Motor neuron (in vitro differentiated cells): ENCODE measurements at regions not wholly inside any gene's neighbourhood (a gene's known extent, or its start where the extent isn't known, plus 50 kb on each side); places are given as distances from the start of the nearest gene placed in this dataset.

Experiments
- ATAC-seq, 8 experiments: fragments of 200-7000 bp; cut with Tn5 transposase; replicated peaks in 6 of 8; 2 replicates each; pipeline ENCODE4 v1.8.0; 2021; ENCODE audit warnings: mild to moderate bottlenecking in 8 of 8, moderate library complexity in 8 of 8
- H3K27ac ChIP-seq, 2 donors: fragments of 250-450 bp; sonication (Bioruptor Pico); 2 replicates each; pipeline ENCODE4 v1.9.0; 2021; ENCODE audit warnings: antibody characterized with exemption in 2 of 2, mild to moderate bottlenecking in 2 of 2, moderate library complexity in 1 of 2
- H3K4me1 ChIP-seq, 2 donors: fragments of 250-450 bp; sonication (Bioruptor Pico); replicated peaks in 1 of 2; 2 replicates each; pipeline ENCODE4 v1.6.1; 2021; ENCODE audit warnings: antibody characterized with exemption in 2 of 2, mild to moderate bottlenecking in 2 of 2, moderate library complexity in 1 of 2
- H3K4me3 ChIP-seq, 5 donors: fragments of 250-450 bp; sonication (Bioruptor Pico); 2 replicates each; pipeline ENCODE4 v1.9.0; 2021; ENCODE audit warnings: antibody characterized with exemption in 5 of 5, mild to moderate bottlenecking in 5 of 5, moderate library complexity in 4 of 5
- whole genome bisulfite sequencing, 10 experiments: fragments of 450-650 bp; shearing (Covaris generic); methylation state at CpG; one replicate each; pipeline ENCODE4 v1.0.0; 2022; 5-methylcytosine and 5-hydroxymethylcytosine counted together
- in situ Hi-C, 9 experiments: fragments of 400-800 bp; cut with MboI; loops; one replicate each; pipeline ENCODE4 v1.15.0; 2021; ENCODE audit warnings: low sequenced_read_pairs in 9 of 9, low pct_unique_long_range_greater_than_20kb in 2 of 9; ENCODE audit not compliant: unreplicated experiment in 9 of 9

- Histone ChIP-seq H3K27ac (no peak overlapping the region), H3K4me1 (no peaks in the 10 kb centered on the region), H3K4me3 (no peak overlapping the region)
- in situ Hi-C loops: no loop called here
- ATAC-seq: no peak
Measured at GRCh38 chr4:14308229-14308651, 680.7 kb upstream of the BOD1L1 start.

GRCh38 chr4:14309431-14309830 lies 681.9 kb upstream of the BOD1L1 start:
- WGBS, 10 experiments: 0 to 100% (median 53%) methylated on average over 2 of the region's 2 CpGs; no CpG with 5 or more reads in 4 of the 10 experiments
- in situ Hi-C loops: no loop called here
- no peak overlapping the region for H3K4me3 ChIP-seq
- no peak overlapping the region for H3K27ac ChIP-seq
- no peaks in the 10 kb centered on the region for H3K4me1 ChIP-seq
- no peak for ATAC-seq

- H3K4me3 ChIP-seq: no peak overlapping the region
- no peaks in the 10 kb centered on the region for H3K4me1 ChIP-seq
- H3K27ac ChIP-seq: no peak overlapping the region
- in situ Hi-C loops: no loop called here
- no peak for ATAC-seq
- WGBS, 10 experiments: 0 to 100% (median 70%) methylated on average over 1 to 3 of the region's 3 CpGs; no CpG with 5 or more reads in 4 of the 10 experiments
Measured at GRCh38 chr4:14313757-14314156, 686.2 kb upstream of the BOD1L1 start.

GRCh38 chr4:14315129-14315528 lies 687.2 kb upstream of the CPEB2 start:
- no peak overlapping the region for H3K4me3 ChIP-seq
- WGBS, 10 experiments: 30 to 95% (median 72%) methylated on average over 1 to 3 of the region's 3 CpGs; no CpG with 5 or more reads in 2 of the 10 experiments
- ATAC-seq: no peak
- no peak overlapping the region for H3K27ac ChIP-seq
- in situ Hi-C loops: no loop called here
- H3K4me1 ChIP-seq: no peaks in the 10 kb centered on the region

- WGBS, 10 experiments: 0 to 83% (median 34%) methylated on average over 1 to 2 of the region's 2 CpGs; no CpG with 5 or more reads in 2 of the 10 experiments
- in situ Hi-C loops: no loop called here
- Histone ChIP-seq H3K4me3 (no peak overlapping the region), H3K27ac (no peak overlapping the region), H3K4me1 (no peaks in the 10 kb centered on the region)
- no peak for ATAC-seq
Measured at GRCh38 chr4:14317351-14317750, 684.9 kb upstream of the CPEB2 start.

GRCh38 chr4:14318671-14319070 lies 683.6 kb upstream of the CPEB2 start:
- Histone ChIP-seq H3K27ac (no peak overlapping the region), H3K4me1 (no peaks in the 10 kb centered on the region), H3K4me3 (no peak overlapping the region)
- no peak for ATAC-seq
- 0 to 100% (median 48%) methylated on average over 1 of the region's 1 CpG; no CpG with 5 or more reads in 4 of the 10 experiments for WGBS, 10 experiments
- in situ Hi-C loops: no loop called here

- in situ Hi-C loops: no loop called here
- Histone ChIP-seq H3K4me3 (no peak overlapping the region), H3K27ac (no peak overlapping the region), H3K4me1 (no peaks in the 10 kb centered on the region)
- 0 to 100% (median 44%) methylated on average over 1 of the region's 1 CpG; no CpG with 5 or more reads in 5 of the 10 experiments for WGBS, 10 experiments
- ATAC-seq: peak in 1 of 8 experiments; percentile 91
Measured at GRCh38 chr4:14321723-14322122, 680.6 kb upstream of the CPEB2 start.

GRCh38 chr4:14323191-14323590 lies 679.1 kb upstream of the CPEB2 start:
- in situ Hi-C loops: no loop called here
- 10 to 94% (median 83%) methylated on average over 1 to 2 of the region's 2 CpGs; no CpG with 5 or more reads in 2 of the 10 experiments for WGBS, 10 experiments
- no peaks in the 10 kb centered on the region for H3K4me1 ChIP-seq
- H3K27ac ChIP-seq: no peak overlapping the region
- no peak overlapping the region for H3K4me3 ChIP-seq
- ATAC-seq: peak in 3 of 8 experiments; percentile 57 to 83 (median 75)

- H3K27ac ChIP-seq: no peak overlapping the region
- WGBS, 10 experiments: 11 to 93% (median 82%) methylated on average over 1 of the region's 1 CpG; no CpG with 5 or more reads in 1 of the 10 experiments
- H3K4me3 ChIP-seq: no peak overlapping the region
- no peak for ATAC-seq
- no peaks in the 10 kb centered on the region for H3K4me1 ChIP-seq
- in situ Hi-C loops: no loop called here
Measured at GRCh38 chr4:14329228-14329627, 673.1 kb upstream of the CPEB2 start.

- WGBS, 10 experiments: 55 to 100% (median 85%) methylated on average over 1 to 2 of the region's 2 CpGs
- H3K4me1 ChIP-seq: peaks cover 0 to 12% of the 10 kb centered on the region in 2 donors
- in situ Hi-C loops: no loop called here
- H3K4me3 ChIP-seq: no peak overlapping the region
- no peak overlapping the region for H3K27ac ChIP-seq
- no peak for ATAC-seq
Measured at GRCh38 chr4:14333616-14334015, 668.7 kb upstream of the CPEB2 start.

- no peak for ATAC-seq
- H3K4me3 ChIP-seq: no peak overlapping the region
- in situ Hi-C loops: no loop called here
- H3K4me1 ChIP-seq: peaks cover 0 to 15% of the 10 kb centered on the region in 2 donors
- H3K27ac ChIP-seq: no peak overlapping the region
Measured at GRCh38 chr4:14334166-14334565, 668.1 kb upstream of the CPEB2 start.

- WGBS, 10 experiments: 87 to 100% (median 95%) methylated on average over 2 to 3 of the region's 3 CpGs
- ATAC-seq: no peak
- Histone ChIP-seq H3K4me3 (no peak overlapping the region), H3K27ac (no peak overlapping the region), H3K4me1 (peaks cover 0 to 15% of the 10 kb centered on the region in 2 donors)
- in situ Hi-C loops: no loop called here
Measured at GRCh38 chr4:14335872-14336271, 666.4 kb upstream of the CPEB2 start.

GRCh38 chr4:14336656-14337055 lies 665.6 kb upstream of the CPEB2 start:
- no peak for ATAC-seq
- no peak overlapping the region for H3K4me3 ChIP-seq
- no peak overlapping the region for H3K27ac ChIP-seq
- WGBS, 10 experiments: 17 to 69% (median 54%) methylated on average over 1 to 2 of the region's 2 CpGs; no CpG with 5 or more reads in 5 of the 10 experiments
- in situ Hi-C loops: no loop called here
- H3K4me1 ChIP-seq: peaks cover 0 to 15% of the 10 kb centered on the region in 2 donors

- ATAC-seq: peak; percentile 45 to 97 (median 86)
- in situ Hi-C loops: no loop called here
- 0 to 58% (median 44%) methylated on average over 1 to 2 of the region's 2 CpGs; no CpG with 5 or more reads in 2 of the 10 experiments for WGBS, 10 experiments
Measured at GRCh38 chr4:14337892-14338584, 664.2 kb upstream of the CPEB2 start.

More at GRCh38 chr4:14337892-14338584, 664.2 kb upstream of the CPEB2 start:
- Histone ChIP-seq H3K27ac (no peak overlapping the region), H3K4me1 (peaks cover 0 to 15% of the 10 kb centered on the region in 2 donors), H3K4me3 (no peak overlapping the region)
